HL-60 (cell line): ENCODE measurements at regions not wholly inside any gene's neighbourhood (a gene's known extent, or its start where the extent isn't known, plus 50 kb on each side); places are given as distances from the start of the nearest gene placed in this dataset.

Experiments
- CTCF ChIP-seq: IDR thresholded peaks from one replicate; pipeline ENCODE4 v1.5.1; 2011; ENCODE audit warnings: low read length, control low read depth, inconsistent platforms; ENCODE audit not compliant: insufficient read depth
- POLR2AphosphoS5 ChIP-seq: IDR thresholded peaks from 2 replicates; pipeline ENCODE4 v1.6.1; 2012; ENCODE audit warnings: low read depth
- TF ChIP-seq, protein P1 (sequence below): IDR thresholded peaks from 2 replicates; pipeline ENCODE4 v1.6.1; 2012; ENCODE audit warnings: low read depth; ENCODE audit not compliant: insufficient replicate concordance

DNA sequence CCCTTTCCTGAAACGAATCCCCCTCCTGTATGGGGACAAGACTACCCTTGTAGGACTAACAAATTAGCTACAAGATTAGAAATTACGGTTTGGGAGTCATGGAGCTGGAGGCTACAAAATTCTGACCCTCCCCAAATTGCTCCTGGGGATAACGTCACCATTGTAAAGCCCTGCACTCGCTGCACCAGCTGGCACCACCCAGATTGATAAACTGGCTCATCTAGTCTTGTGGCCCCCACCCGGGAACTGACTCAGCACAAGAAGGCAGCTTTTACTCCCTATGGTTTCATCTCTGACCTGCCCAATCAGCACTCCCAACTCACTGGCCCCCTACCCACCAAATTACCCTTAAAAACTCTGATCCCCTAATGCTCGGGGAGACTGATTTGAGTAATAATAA, 150.6 kb upstream of the TSC22D1 start:
- no peak for TF ChIP-seq CTCF
- TF ChIP-seq, protein P1, sequence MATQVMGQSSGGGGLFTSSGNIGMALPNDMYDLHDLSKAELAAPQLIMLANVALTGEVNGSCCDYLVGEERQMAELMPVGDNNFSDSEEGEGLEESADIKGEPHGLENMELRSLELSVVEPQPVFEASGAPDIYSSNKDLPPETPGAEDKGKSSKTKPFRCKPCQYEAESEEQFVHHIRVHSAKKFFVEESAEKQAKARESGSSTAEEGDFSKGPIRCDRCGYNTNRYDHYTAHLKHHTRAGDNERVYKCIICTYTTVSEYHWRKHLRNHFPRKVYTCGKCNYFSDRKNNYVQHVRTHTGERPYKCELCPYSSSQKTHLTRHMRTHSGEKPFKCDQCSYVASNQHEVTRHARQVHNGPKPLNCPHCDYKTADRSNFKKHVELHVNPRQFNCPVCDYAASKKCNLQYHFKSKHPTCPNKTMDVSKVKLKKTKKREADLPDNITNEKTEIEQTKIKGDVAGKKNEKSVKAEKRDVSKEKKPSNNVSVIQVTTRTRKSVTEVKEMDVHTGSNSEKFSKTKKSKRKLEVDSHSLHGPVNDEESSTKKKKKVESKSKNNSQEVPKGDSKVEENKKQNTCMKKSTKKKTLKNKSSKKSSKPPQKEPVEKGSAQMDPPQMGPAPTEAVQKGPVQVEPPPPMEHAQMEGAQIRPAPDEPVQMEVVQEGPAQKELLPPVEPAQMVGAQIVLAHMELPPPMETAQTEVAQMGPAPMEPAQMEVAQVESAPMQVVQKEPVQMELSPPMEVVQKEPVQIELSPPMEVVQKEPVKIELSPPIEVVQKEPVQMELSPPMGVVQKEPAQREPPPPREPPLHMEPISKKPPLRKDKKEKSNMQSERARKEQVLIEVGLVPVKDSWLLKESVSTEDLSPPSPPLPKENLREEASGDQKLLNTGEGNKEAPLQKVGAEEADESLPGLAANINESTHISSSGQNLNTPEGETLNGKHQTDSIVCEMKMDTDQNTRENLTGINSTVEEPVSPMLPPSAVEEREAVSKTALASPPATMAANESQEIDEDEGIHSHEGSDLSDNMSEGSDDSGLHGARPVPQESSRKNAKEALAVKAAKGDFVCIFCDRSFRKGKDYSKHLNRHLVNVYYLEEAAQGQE = no peak
- no peak for TF ChIP-seq POLR2AphosphoS5
